ENCODE measurements at regions not wholly inside any gene's neighbourhood (a gene's known extent, or its start where the extent isn't known, plus 50 kb on each side); places are given as distances from the start of the nearest gene placed in this dataset.

- Histone ChIP-seq H3K27me3 (no peaks in the 10 kb centered on the region), H3K9me3 (no peaks in the 10 kb centered on the region), H3K4me1 (no peaks in the 10 kb centered on the region), H3K27ac (no peak overlapping the region), H3K4me3 (no peak overlapping the region), H3K36me3 (no peaks in the 10 kb centered on the region)
- no peak for TF ChIP-seq CTCF (IDR thresholded peaks at IDR 0.05)
- intact Hi-C loops (cut with DNase I) = no loop called here
- no peak for DNase-seq (ENCODE audit: low spot score in 2 of 2)
These were observed 310.8 kb upstream of the SLIT2 start for GRCh38 chr4:19940861-19941260.

- no peak overlapping the region for H3K4me3 ChIP-seq
- intact Hi-C loops (cut with DNase I) = no loop called here
- no peaks in the 10 kb centered on the region for H3K9me3 ChIP-seq
- no peak for DNase-seq (ENCODE audit: low spot score in 2 of 2)
- no peaks in the 10 kb centered on the region for H3K4me1 ChIP-seq
- TF ChIP-seq CTCF (IDR thresholded peaks at IDR 0.05) = no peak
- H3K27me3 ChIP-seq = no peaks in the 10 kb centered on the region
- H3K36me3 ChIP-seq = no peaks in the 10 kb centered on the region
- no peak overlapping the region for H3K27ac ChIP-seq
These were observed 315.2 kb upstream of the SLIT2 start for GRCh38 chr4:19936476-19936875.

- intact Hi-C loops (cut with DNase I) = no loop called here
- H3K27ac ChIP-seq = no peak overlapping the region
- no peak for DNase-seq (ENCODE audit: low spot score in 2 of 2)
These were observed 321.0 kb upstream of the SLIT2 start for GRCh38 chr4:19930742-19931141.

GRCh38 chr4:19927381-19927780 lies 324.3 kb upstream of the SLIT2 start:
- Histone ChIP-seq H3K36me3 (no peaks in the 10 kb centered on the region), H3K27ac (no peak overlapping the region), H3K4me3 (no peak overlapping the region), H3K27me3 (no peaks in the 10 kb centered on the region), H3K4me1 (no peaks in the 10 kb centered on the region), H3K9me3 (no peaks in the 10 kb centered on the region)
- TF ChIP-seq CTCF (IDR thresholded peaks at IDR 0.05) = no peak
- intact Hi-C loops (cut with DNase I) = no loop called here
- DNase-seq (ENCODE audit: low spot score in 2 of 2) = no peak

More at GRCh38 chr4:19930742-19931141, 321.0 kb upstream of the SLIT2 start:
- H3K27me3 ChIP-seq = no peaks in the 10 kb centered on the region
- H3K36me3 ChIP-seq = no peaks in the 10 kb centered on the region
- no peak overlapping the region for H3K4me3 ChIP-seq
- H3K9me3 ChIP-seq = no peaks in the 10 kb centered on the region
- TF ChIP-seq CTCF (IDR thresholded peaks at IDR 0.05) = no peak
- no peaks in the 10 kb centered on the region for H3K4me1 ChIP-seq

DNA sequence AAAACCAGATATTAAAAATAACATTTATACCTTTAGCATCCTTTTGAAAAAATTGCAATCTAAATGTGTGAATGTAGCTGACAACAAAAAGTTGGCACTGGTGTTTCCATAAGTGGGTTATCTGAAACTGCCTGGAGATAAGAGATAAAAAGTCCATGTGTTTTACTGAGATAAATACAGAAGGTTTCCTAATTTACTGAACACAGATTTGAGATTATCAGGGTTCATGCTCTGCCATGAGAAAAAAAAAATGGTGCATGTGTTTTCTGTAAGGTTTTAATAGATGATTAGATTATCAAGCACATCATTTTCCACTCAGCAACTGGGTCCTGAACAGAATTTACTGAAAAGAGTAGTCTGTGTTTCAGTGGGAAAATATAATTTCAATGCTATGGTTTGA lies 326.2 kb upstream of the SLIT2 start:
- no peak for TF ChIP-seq CTCF (IDR thresholded peaks at IDR 0.05)
- Histone ChIP-seq H3K27me3 (no peaks in the 10 kb centered on the region), H3K4me3 (no peak overlapping the region), H3K27ac (no peak overlapping the region), H3K4me1 (no peaks in the 10 kb centered on the region), H3K9me3 (no peaks in the 10 kb centered on the region), H3K36me3 (no peaks in the 10 kb centered on the region)
- no peak for DNase-seq (ENCODE audit: low spot score in 2 of 2)
- intact Hi-C loops (cut with DNase I) = no loop called here

DNA sequence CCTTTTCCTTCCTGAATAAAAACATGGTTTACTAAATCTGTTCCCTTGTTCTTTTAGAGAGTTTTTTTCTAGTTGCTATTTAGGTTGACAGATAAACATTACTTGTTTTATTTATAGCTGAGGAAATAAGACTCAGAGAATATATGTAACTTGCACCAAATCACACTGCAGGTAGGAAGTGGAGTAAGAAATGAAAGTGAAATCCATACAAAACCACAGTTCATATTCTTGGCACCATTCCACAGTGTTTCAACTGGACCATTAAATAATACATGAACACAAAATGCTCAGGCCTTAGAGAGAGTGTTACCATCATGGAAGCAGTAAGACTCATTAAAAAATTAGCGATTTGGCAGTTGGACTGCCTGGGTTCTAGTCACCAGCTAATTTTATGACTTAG lies 326.9 kb upstream of the SLIT2 start:
- TF ChIP-seq CTCF (IDR thresholded peaks at IDR 0.05) = no peak
- Histone ChIP-seq H3K4me1 (no peaks in the 10 kb centered on the region), H3K27me3 (no peaks in the 10 kb centered on the region), H3K9me3 (no peaks in the 10 kb centered on the region), H3K36me3 (no peaks in the 10 kb centered on the region), H3K4me3 (no peak overlapping the region), H3K27ac (no peak overlapping the region)
- DNase-seq (ENCODE audit: low spot score in 2 of 2) = no peak
- intact Hi-C loops (cut with DNase I) = no loop called here

Measured in ascending aorta (tissue), 2 donors.